ENCODE measurements at regions not wholly inside any gene's neighbourhood (a gene's known extent, or its start where the extent isn't known, plus 50 kb on each side); places are given as distances from the start of the nearest gene placed in this dataset.

DNA sequence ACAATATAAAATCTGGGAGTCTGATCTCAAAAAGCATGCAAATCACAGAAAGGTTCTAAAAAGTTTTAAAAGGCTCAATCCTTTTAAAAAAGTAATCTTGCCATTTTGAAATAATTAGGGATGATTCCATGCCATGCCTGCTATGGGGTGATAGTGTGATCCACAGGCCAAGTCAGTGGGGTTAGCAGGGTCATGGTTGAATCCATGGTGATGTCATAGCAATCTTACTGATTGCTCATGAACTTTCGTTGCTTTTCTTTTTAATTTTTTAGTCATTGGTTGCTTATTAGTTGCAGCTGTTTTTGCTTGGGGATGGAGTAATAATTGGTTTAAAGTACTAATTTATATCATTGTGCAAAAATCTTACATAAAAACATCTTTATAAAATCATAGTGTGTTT lies 485.0 kb downstream of the ENC1 start:
- H3K27me3 Mint-ChIP-seq, result peaks cover 22% of the 10 kb centered on the region

GRCh38 chr5:74154526-74154925 lies 486.0 kb downstream of the ENC1 start:
- DNase-seq (ENCODE audit: low spot score in 2 of 2) (no peak), ATAC-seq (replicated peaks; ENCODE audit: extremely low read depth, poor library complexity, severe bottlenecking) (no peak)
- Mint-ChIP-seq H3K4me3 (no peak overlapping the region), H3K4me1 (no peaks in the 10 kb centered on the region), H3K27ac (ENCODE audit: low read depth) (no peak overlapping the region), H3K27me3 (peaks cover 18% of the 10 kb centered on the region), H3K9me3 (no peaks in the 10 kb centered on the region), H3K36me3 (ENCODE audit: insufficient read depth) (no peaks in the 10 kb centered on the region)

More for the DNA sequence above, 485.0 kb downstream of the ENC1 start:
- ATAC-seq (replicated peaks; ENCODE audit: extremely low read depth, poor library complexity, severe bottlenecking) (no peak), DNase-seq (ENCODE audit: low spot score in 2 of 2) (no peak)
- no peaks in the 10 kb centered on the region for H3K36me3 Mint-ChIP-seq (ENCODE audit: insufficient read depth)
- no peaks in the 10 kb centered on the region for H3K4me1 Mint-ChIP-seq
- no peaks in the 10 kb centered on the region for H3K9me3 Mint-ChIP-seq
- H3K27ac Mint-ChIP-seq (ENCODE audit: low read depth), result no peak overlapping the region
- no peak overlapping the region for H3K4me3 Mint-ChIP-seq

DNA sequence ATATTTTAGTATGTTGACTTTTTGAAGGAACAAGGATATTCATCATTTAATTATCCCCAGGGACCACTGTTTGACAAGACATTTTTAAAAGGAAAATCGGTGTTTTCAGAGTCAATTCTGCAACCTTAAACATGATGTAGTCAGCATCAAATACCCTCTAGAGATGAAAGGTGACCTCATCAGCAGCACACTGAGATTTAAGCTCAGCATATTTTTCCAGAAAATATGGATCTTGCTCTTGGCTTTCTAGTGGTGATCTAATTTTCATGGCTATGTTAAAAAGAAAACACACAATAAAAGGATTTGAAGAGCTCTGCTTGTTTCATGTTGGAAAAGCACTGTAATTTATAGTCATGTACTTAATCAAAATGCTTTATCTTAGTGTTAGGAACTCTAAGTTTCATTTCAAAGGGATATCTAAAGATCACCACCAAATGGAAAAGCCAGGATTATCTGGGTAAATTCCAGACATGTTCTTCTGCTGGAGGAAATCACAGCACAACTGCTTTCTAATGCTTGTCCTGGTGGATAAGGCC lies 487.2 kb downstream of the ENC1 start:
- Mint-ChIP-seq H3K4me1 (no peaks in the 10 kb centered on the region), H3K27me3 (peaks cover 8% of the 10 kb centered on the region), H3K27ac (ENCODE audit: low read depth) (no peak overlapping the region), H3K4me3 (no peak overlapping the region), H3K36me3 (ENCODE audit: insufficient read depth) (no peaks in the 10 kb centered on the region), H3K9me3 (no peaks in the 10 kb centered on the region)
- DNase-seq (ENCODE audit: low spot score in 2 of 2), result no peak
- ATAC-seq (replicated peaks; ENCODE audit: extremely low read depth, poor library complexity, severe bottlenecking), result no peak

DNA sequence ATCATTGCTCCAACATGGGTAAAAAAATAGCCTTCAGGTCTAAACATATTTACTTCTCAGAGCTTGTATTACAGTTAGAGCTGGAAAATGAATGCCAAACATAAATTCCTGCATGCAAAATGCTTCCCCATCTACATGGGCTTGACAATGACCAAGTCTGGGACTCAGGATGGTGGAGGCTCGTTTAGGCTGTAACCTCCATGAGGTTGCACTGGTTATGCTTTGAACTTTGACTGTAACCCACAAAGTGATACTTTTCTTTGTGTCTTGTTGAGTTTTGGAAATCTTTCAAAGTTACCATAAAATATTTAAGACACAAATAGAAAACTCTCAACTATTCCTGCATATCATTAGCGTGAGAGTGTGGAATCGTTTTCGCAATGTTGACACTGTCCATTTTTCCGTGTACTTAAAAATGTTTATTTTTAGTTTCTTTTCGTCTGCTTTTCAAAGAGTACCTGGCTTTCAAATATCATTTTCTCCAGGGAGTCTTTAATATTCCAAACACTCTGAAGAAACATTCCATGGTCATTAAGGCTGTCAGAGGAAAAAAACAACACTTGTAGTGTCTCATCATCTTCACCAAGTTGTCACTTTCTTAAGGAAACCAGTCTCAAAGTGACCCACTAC lies 487.8 kb downstream of the ENC1 start:
- Mint-ChIP-seq H3K9me3 (no peaks in the 10 kb centered on the region), H3K27ac (ENCODE audit: low read depth) (no peak overlapping the region), H3K36me3 (ENCODE audit: insufficient read depth) (no peaks in the 10 kb centered on the region), H3K4me3 (no peak overlapping the region), H3K27me3 (peaks cover 9% of the 10 kb centered on the region), H3K4me1 (no peaks in the 10 kb centered on the region)
- ATAC-seq (replicated peaks; ENCODE audit: extremely low read depth, poor library complexity, severe bottlenecking), result no peak
- DNase-seq (ENCODE audit: low spot score in 2 of 2), result no peak

DNA sequence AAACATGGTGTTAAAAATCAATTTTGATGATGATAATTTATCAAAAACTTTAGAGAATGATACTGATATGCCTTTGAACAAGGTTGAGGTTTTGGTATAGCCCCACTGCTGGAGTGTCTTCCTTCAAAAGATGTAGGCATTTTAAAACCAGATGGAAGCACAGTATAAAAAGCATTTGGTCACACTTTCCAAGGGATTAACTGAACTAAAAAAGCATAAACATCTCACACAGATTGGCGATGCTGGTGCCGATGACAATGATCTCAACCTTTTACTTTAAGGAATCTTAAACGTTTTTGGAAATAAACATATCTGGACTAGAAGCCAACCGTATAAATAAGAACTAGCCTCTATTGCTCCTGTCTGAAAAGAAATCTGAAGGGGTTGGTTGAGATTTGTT lies 488.4 kb downstream of the ENC1 start:
- H3K4me1 Mint-ChIP-seq, result no peaks in the 10 kb centered on the region
- H3K27ac Mint-ChIP-seq (ENCODE audit: low read depth), result no peak overlapping the region
- no peak overlapping the region for H3K4me3 Mint-ChIP-seq
- ATAC-seq (replicated peaks; ENCODE audit: extremely low read depth, poor library complexity, severe bottlenecking), result no peak
- no peaks in the 10 kb centered on the region for H3K36me3 Mint-ChIP-seq (ENCODE audit: insufficient read depth)
- H3K27me3 Mint-ChIP-seq, result peaks cover 9% of the 10 kb centered on the region
- DNase-seq (ENCODE audit: low spot score in 2 of 2), result no peak
- H3K9me3 Mint-ChIP-seq, result no peaks in the 10 kb centered on the region

DNA sequence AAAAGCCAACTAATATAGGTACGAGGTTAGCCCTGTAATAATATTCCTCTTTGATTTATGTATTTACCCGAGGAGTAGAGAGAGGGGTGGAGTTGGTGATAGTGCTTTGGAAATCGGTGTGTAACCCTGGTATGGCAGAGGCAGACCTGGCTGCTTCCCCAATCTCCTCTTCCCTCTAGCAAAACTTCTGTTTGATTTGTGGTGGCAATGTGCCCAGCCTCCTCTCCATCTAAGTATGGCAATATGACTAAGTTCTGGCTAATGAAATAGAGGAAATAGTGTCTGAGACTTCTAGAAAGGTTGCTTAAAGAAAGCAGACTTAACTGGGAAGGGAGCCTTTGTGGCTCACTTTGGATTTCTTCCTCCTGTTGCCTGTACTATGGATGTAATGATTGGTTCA lies 491.1 kb downstream of the ENC1 start:
- DNase-seq (ENCODE audit: low spot score in 2 of 2) (no peak), ATAC-seq (replicated peaks; ENCODE audit: extremely low read depth, poor library complexity, severe bottlenecking) (no peak)
- no peaks in the 10 kb centered on the region for H3K4me1 Mint-ChIP-seq
- H3K36me3 Mint-ChIP-seq (ENCODE audit: insufficient read depth), result no peaks in the 10 kb centered on the region
- H3K4me3 Mint-ChIP-seq, result no peak overlapping the region
- no peak overlapping the region for H3K27ac Mint-ChIP-seq (ENCODE audit: low read depth)
- H3K27me3 Mint-ChIP-seq, result peaks cover 17% of the 10 kb centered on the region
- no peaks in the 10 kb centered on the region for H3K9me3 Mint-ChIP-seq

DNA sequence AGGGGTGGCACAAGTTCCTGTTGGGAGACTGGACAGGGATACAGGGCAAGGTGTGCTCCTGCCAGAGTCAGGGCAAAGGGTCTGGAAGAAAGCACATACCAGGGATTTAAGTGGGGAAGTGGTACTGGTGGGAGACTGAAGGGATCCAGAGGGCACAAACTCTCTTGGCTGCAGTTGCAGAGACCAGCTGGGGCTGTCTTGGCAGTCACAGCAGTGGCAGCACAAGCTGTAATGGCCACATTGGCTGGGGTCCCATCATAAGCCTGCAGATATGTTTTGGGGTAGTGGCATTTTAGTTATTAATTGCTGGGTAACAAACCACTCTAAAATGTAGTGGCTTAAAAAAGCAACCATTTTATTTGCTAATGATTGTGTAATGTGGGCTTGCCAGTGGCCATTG lies 492.2 kb downstream of the ENC1 start:
- H3K27ac Mint-ChIP-seq (ENCODE audit: low read depth), result no peak overlapping the region
- ATAC-seq (replicated peaks; ENCODE audit: extremely low read depth, poor library complexity, severe bottlenecking) (no peak), DNase-seq (ENCODE audit: low spot score in 2 of 2) (no peak)
- no peaks in the 10 kb centered on the region for H3K4me1 Mint-ChIP-seq
- no peak overlapping the region for H3K4me3 Mint-ChIP-seq
- H3K27me3 Mint-ChIP-seq, result peaks cover 28% of the 10 kb centered on the region
- H3K36me3 Mint-ChIP-seq (ENCODE audit: insufficient read depth), result no peaks in the 10 kb centered on the region
- H3K9me3 Mint-ChIP-seq, result no peaks in the 10 kb centered on the region

GRCh38 chr5:74146796-74147195 lies 493.7 kb downstream of the ENC1 start:
- peaks cover 39% of the 10 kb centered on the region for H3K27me3 Mint-ChIP-seq
- DNase-seq (ENCODE audit: low spot score in 2 of 2) (no peak), ATAC-seq (replicated peaks; ENCODE audit: extremely low read depth, poor library complexity, severe bottlenecking) (no peak)
- H3K27ac Mint-ChIP-seq (ENCODE audit: low read depth), result no peak overlapping the region
- no peaks in the 10 kb centered on the region for H3K36me3 Mint-ChIP-seq (ENCODE audit: insufficient read depth)
- no peaks in the 10 kb centered on the region for H3K4me1 Mint-ChIP-seq
- no peaks in the 10 kb centered on the region for H3K9me3 Mint-ChIP-seq
- H3K4me3 Mint-ChIP-seq, result no peak overlapping the region

DNA sequence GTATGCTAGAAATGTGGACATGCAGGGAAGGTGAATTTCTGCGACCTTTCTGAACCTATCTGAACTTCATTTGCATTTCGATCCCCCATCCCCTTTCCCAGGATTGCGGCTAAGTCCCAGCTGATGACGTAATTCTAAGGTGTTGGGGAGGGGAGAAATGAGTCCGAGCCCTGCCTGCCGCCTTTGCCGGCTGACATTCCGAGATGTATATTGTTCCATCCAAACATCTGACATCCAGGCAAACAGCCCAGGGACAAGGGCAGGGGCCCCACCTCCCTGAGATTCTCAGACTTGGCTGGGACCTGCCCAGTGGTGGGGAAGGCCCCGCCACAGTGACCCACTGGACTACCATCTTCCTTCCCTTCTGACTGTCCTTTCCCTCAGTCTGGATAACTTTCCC lies 494.6 kb downstream of the ENC1 start:
- DNase-seq (ENCODE audit: low spot score in 2 of 2), result no peak
- Mint-ChIP-seq H3K27me3 (peaks cover 39% of the 10 kb centered on the region), H3K9me3 (no peaks in the 10 kb centered on the region), H3K4me1 (no peaks in the 10 kb centered on the region), H3K36me3 (ENCODE audit: insufficient read depth) (no peaks in the 10 kb centered on the region), H3K27ac (ENCODE audit: low read depth) (no peak overlapping the region), H3K4me3 (no peak overlapping the region)
- ATAC-seq (replicated peaks; ENCODE audit: extremely low read depth, poor library complexity, severe bottlenecking), result no peak

DNA sequence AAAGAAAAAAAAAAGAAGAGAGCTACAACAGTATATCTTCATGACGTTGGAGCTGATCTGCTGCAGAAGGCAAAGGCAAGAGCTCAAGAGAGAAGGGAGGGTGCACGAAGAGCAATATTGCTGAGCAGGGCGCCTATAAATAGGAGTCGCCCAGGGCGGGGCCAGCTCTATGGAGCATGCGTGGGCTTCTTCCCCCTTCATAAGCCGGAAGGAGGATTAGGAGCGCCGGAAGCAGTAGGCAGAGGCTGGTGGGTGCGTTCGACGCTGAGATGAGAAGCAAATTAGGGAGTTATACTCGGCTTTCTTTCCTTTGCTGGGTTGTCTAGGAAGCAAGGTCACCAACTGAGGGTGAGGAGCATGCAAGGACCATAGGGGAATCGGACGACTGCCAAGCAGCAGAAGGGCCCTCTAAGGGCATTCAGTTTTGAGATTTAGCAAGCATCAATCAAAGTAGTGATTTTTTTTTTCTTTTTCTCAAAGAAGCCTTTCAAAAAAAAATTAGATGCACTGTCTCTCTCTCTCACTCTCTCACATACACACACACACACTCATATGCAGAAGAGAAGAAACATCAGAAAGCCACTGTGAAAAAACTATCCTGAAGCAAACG lies 496.7 kb downstream of the ENC1 start:
- Mint-ChIP-seq H3K36me3 (ENCODE audit: insufficient read depth) (no peaks in the 10 kb centered on the region), H3K9me3 (no peaks in the 10 kb centered on the region), H3K27ac (ENCODE audit: low read depth) (no peak overlapping the region), H3K4me1 (no peaks in the 10 kb centered on the region), H3K4me3 (no peak overlapping the region), H3K27me3 (peaks cover 50% of the 10 kb centered on the region)
- no peak for DNase-seq (ENCODE audit: low spot score in 2 of 2)
- ATAC-seq (replicated peaks; ENCODE audit: extremely low read depth, poor library complexity, severe bottlenecking), result no peak

- ATAC-seq (replicated peaks; ENCODE audit: extremely low read depth, poor library complexity, severe bottlenecking) (no peak), DNase-seq (ENCODE audit: low spot score in 2 of 2) (no peak)
- Mint-ChIP-seq H3K27ac (ENCODE audit: low read depth) (no peak overlapping the region), H3K4me1 (no peaks in the 10 kb centered on the region), H3K27me3 (peaks cover 52% of the 10 kb centered on the region), H3K9me3 (no peaks in the 10 kb centered on the region), H3K36me3 (ENCODE audit: insufficient read depth) (no peaks in the 10 kb centered on the region), H3K4me3 (no peak overlapping the region)
Observed at GRCh38 chr5:74143151-74143550, 497.4 kb downstream of the ENC1 start.

GRCh38 chr5:74141053-74141452 lies 499.5 kb downstream of the ENC1 start:
- no peak for ATAC-seq (replicated peaks; ENCODE audit: extremely low read depth, poor library complexity, severe bottlenecking)

DNA sequence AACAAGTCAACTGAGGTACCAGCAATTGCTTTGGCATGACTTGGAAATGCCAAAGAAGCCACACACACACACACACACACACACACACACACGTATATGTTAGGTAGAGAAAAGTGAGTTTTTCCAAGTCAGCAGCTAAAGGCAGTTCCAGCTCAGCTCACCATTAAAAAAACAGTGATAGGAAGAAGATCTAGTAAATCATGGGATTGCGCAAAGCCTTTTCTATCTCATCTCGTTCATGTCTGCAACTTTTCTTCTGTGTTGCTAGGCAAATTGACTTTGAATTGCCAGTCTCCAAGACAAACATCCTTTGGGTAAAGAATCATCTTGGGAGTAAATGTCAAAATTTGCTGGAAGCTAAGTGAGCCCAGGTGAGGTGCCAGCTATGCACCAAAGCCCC lies 500.1 kb downstream of the ENC1 start:
- no peaks in the 10 kb centered on the region for H3K9me3 Mint-ChIP-seq
- no peak overlapping the region for H3K27ac Mint-ChIP-seq (ENCODE audit: low read depth)
- no peak for DNase-seq (ENCODE audit: low spot score in 2 of 2)
- no peaks in the 10 kb centered on the region for H3K4me1 Mint-ChIP-seq
- ATAC-seq (replicated peaks; ENCODE audit: extremely low read depth, poor library complexity, severe bottlenecking), result no peak
- H3K4me3 Mint-ChIP-seq, result no peak overlapping the region
- no peaks in the 10 kb centered on the region for H3K36me3 Mint-ChIP-seq (ENCODE audit: insufficient read depth)
- H3K27me3 Mint-ChIP-seq, result peaks cover 71% of the 10 kb centered on the region

More at GRCh38 chr5:74141053-74141452, 499.5 kb downstream of the ENC1 start:
- H3K9me3 Mint-ChIP-seq, result no peaks in the 10 kb centered on the region
- peaks cover 68% of the 10 kb centered on the region for H3K27me3 Mint-ChIP-seq
- H3K36me3 Mint-ChIP-seq (ENCODE audit: insufficient read depth), result no peaks in the 10 kb centered on the region
- H3K4me1 Mint-ChIP-seq, result no peaks in the 10 kb centered on the region
- H3K4me3 Mint-ChIP-seq, result no peak overlapping the region
- H3K27ac Mint-ChIP-seq (ENCODE audit: low read depth), result no peak overlapping the region
- no peak for DNase-seq (ENCODE audit: low spot score in 2 of 2)
